ENCODE measurements at regions not wholly inside any gene's neighbourhood (a gene's known extent, or its start where the extent isn't known, plus 50 kb on each side); places are given as distances from the start of the nearest gene placed in this dataset.
"Not testable (repeated sequence)": the region's sequence is repeated elsewhere in the genome, so short reads cannot be mapped to it uniquely, and the experiment has no call there.

DNA sequence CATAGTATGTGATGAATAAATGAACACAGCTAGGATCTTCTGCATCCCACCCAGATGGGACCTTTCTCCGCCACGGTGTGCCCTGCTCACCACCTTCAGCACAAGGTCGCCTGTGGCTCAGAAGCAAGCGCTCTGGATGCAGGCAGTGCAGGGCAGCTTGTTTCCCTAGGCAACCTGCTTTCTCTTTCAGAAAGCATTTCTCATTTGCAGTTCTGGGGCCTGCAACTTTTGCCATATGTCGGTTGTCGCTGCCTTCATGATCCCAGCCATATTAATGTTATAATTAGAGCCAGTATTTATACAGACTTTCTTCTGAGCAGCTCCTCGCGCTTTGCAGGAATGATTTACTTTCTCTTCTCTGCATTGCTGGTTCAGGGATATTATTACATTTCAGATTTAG is 692.8 kb downstream of the RNF144A start:
- no peak for FAIRE-seq

DNA sequence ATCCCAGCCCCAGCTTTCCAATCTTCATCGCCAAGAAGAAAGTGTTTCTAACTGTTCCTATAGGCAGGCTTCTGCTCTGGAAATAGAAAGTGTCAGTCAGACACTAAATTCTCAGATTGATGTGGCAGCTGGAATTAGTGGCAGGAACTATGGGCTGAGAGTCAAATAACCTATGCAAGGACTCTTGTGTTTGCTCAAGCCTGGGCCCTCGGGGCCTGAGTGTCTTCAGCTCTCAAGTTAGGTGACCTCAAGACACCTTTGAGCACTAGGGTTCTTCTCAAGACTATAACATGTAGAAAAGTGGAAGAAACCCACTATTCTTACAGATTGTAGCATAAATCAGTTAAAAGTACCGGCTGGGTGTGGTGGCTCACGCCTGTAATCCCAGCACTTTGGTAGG is 694.5 kb downstream of the RNF144A start:
- FAIRE-seq: no peak

DNA sequence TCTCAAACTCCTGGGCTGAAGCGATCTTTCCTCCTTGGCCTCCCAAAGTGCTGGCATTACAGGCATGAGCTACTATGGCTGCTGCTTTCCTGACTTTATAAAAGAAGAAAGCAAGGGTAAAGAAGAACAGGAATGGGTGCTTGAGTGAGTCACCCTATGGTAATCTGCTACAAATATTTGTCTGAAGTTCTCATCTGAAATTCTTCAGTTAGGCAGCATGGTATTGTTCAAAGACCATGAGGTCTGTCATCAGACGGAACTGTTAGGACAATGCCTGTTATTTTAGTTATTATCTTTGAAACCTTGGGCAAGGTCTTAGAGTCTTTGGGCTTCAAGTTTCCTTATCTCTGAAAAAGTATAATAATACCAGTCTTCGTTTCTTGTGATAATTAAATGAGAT is 695.8 kb downstream of the RNF144A start:
- FAIRE-seq: no peak

GRCh38 chr2:7613831-7614230 is 696.6 kb downstream of the RNF144A start:
- no peak for FAIRE-seq

GRCh38 chr2:7618031-7618430 is 700.8 kb downstream of the RNF144A start:
- no peak for FAIRE-seq

DNA sequence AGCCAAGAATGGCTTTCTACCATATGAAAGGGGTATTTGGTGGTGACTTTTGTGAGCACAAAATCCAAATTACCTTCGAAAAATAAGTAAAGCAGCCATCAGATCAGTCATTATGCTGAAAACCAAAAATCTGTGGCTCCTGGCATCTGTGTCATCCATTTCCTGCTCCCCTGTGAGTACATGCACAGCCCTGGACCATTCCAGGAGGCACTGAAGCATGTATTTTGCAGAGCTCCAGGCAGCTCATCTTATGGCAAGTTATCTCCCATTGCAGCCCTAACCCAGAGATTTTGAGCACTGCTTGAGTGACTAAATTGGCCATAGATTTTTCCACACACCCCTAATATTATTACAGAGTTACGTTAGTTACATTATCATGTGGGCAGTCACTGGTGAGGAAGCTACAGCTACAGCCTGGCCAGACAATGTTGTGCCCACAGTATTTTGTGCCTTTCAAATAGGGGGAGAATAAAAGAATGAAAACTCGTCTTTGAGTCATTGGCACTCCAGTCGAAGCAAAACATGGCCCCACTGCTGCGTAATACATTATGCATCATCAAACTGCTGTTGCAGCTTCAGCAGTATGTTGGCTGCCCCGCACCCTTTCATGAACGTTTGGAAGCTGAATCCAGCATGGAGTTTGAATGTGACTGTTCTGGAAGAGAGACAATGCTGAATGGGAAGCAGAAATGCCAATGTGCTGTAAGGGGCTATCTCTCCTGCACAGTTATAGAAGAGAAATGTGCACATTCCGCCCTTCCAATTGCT is 702.2 kb downstream of the RNF144A start:
- FAIRE-seq: no peak

- FAIRE-seq: no peak
Observed at GRCh38 chr2:7620255-7620654, 703.0 kb downstream of the RNF144A start.

DNA sequence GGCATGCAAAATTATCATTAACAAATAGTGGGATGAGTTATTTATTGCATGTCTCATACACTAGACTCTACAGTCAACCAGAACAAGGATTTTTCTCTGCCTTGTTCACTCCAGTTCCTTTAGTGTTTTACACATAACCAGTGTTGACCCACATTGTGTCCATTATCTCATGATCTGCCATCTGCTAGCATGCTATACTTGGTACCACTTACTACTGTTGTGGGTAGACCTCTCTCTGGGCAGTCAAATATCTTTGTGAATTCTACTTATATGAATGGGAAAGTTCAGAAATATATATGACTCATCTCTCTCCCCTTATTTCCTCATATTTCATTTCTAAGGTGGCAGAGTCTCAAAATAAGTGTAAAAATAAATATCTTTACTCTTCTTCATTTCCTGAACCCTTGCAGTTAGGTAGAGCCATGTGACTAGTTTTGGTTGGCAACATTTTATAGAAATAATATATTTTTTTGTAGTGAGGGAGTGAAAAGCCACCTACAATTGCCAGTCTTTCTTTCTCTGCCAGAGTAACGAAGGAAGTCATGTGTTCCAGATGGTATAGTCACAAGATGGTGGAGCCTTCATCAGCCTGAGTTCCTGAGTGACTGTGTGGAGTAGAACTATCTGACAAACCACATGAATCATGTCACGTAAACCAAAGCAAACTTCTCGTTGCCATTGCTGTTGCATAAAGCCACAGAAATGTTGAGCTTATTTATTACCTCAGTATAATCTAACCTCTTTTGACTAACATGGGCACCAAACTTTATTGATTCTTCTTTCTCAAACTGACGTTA is 704.0 kb downstream of the RNF144A start:
- FAIRE-seq: no peak

DNA sequence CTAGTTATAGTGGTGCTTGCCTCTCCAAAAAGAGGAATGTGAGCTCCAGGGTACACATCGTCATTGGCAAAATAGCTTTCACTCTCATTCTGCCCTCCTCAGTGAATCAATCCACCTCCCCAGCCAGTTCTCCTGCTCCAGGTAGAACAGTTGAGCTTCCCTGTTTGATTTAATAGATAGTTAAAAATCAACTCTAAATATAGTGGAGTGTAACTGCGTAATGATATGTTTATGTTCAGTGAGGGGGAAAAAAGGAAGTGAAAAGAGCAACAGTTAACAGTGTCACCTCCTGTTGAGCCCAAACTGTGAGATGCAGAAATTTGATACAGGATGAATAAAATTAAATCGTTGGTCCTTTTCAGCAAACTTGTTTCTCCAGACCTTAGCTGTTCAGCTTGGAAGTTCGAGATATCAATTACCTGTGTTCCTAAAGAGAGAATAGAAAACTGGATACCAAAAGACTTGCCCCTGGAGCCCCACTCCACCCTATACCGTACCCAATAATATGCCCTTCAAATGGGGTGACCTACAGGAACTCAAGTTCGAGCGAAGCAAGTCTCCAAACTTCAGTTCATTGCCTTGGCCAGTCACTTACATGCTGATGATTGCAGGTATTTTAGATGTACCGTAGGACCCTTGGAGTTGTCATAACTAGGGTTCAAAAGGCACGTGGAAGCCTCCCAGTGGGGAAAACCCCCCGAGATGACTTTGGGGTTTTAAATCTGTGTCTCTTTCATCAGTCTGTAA is 708.4 kb downstream of the RNF144A start:
- FAIRE-seq: no peak

DNA sequence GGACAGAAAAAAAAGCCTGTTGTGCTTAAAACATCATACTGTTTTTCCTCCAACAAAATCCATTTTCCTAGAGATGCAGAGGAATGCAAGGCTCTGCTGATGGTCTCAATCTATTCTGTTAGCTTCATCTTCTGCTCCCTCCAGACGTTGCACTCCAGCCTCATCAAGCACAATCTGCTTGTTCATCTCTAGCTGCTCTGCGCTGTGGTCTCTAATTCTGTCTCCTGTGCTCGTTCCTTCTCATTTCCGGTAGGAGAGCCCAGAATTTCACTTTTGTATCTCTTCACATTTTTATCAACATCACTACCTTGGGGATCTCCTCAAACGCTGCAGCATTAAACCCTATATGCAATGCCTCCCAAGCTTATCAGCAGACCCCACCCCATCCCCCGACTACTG is 708.9 kb downstream of the RNF144A start:
- no peak for FAIRE-seq

GRCh38 chr2:7627583-7627982 is 710.4 kb downstream of the RNF144A start:
- no peak for FAIRE-seq

DNA sequence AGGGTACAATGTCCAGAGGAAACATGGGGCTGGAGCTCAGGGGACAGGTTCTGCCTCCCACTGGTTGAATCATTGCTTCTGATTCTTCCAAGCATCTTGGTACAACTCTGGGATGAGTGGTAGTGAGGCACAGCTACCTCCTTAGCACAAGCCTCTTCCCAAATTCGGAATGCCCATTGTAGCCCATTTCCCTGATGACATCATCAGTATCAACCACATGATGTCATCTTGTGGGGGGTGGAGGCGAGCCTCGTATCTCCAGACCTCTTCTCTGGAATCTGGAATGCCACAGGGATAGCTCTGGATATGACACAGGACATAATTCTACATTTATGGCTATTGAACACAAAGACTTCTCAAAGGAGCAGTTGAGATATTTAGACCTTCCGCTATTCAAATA is 715.2 kb downstream of the RNF144A start:
- FAIRE-seq: no peak

DNA sequence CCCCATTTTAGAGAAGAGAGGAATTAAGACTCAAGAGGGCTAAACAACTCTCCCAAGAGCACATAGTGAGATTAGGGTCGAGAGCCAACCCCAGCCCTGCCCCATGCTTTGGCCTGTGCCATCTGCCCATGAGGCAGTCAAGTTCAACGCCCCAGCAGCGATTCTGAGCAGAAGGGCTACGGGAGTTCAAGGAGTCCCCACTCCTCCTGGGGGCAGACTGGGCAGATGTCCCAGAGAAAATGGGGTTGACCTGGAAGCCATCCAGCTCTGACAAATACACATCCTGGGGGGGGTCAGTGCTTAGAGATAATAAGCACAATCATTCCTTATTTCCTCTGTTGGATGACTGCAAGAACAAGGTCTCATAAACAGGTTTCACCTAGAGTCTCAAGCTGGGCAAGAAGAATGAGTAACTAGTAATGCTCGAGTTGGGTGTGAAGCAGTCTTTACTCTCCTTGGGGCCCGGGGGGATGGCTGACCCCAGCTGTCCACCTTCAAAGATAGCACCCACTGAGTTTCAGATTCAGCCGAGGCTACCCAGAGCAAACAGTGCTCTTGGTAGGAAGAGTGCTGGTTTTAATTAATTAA is 716.4 kb downstream of the RNF144A start:
- FAIRE-seq: no peak

- FAIRE-seq: no peak
Observed at GRCh38 chr2:7634409-7634808, 717.2 kb downstream of the RNF144A start.

- no peak for FAIRE-seq
Observed at GRCh38 chr2:7639476-7639875, 722.3 kb downstream of the RNF144A start.

DNA sequence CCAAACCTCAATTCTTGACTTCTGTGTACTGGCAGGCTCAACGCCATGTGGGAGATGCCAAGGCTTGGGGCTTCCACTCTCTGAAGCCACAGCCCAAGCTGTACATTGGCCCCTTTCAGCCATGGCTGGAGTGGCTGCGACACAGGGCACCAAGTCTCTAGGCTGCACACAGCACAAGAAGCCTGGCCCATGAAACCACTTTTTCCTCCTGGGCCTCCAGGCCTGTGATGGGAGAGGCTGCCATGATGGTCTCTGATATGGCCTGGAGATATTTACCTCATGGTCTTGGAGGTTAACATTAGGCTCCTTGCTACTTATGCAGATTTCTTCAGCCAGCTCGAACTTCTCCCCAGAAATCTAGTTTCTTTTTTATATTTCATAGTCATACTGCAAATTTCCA is 724.1 kb downstream of the RNF144A start:
- FAIRE-seq: not testable (repeated sequence)

DNA sequence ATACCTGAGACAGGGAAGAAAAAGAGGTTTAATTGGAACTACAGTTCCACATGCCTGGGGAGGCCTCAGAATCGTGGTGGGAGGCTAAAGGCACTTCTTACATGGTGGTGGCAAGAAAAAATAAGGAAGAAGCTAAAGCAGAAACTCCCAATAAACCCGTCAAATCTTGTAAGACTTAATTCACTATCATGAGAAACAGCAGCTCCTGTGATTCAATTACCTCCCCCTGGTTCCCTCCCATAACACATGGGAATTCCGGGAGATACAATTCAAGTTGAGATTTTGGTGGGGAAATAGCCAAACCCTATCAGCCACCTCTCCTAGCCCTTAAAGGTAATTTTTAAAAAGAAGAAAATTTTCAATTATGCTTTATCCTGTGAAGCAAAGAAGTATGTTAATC is 728.8 kb downstream of the RNF144A start:
- no peak for FAIRE-seq

DNA sequence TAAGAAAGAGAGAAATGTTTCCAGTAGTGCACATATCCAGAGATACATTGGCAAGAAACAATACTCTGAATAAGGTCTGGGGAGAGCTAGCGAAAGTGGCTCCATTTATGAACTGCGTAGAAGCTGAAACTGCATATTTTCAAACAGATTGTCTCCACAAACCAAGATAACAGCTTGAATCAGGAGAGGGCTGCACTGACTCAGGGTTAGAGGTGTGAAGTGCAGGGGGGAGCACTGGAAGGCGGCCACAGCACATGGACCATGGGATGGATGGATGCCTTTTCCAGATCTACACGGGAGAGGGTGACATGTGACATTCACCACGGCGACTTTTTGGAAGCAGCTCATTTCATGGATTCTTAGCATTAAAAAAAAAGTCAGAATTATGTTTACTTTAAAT is 729.4 kb downstream of the RNF144A start:
- no peak for FAIRE-seq

GRCh38 chr2:7648221-7648795 is 731.1 kb downstream of the RNF144A start:
- no peak for FAIRE-seq

DNA sequence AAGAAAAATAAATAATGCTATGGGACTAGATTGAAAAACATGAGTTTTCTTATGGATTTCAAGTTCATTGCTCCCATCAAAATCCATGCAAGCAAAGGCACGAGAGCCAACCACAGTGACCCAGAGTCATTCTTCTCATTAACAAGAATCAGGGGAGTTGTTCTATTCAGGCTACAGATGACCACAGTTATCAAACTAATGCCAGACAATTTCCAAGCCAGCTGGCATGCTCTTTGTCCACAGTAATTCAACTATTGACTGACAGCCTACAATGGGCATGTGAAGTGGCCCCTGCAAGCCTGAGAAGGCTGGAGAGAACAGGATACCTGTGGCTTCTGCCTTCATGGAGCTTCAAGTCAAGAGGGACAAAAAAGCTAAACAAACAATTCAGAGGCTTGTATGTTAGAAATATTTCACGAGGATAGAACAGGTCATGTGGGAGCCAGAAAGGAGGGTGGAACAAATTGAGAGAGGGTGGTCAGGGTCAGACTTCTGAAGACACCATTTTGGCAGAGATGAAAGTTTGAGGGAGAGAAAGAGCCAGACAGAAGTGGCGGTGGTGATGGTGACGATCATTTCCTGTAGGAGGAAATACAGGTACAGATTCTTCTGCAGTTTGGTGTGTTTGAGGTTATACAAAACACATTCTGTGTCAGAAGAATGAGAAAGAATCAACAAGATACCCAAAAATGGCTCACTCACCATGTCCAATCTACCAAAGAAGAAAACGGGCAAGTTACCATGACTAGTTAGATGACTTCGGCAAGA is 732.4 kb downstream of the RNF144A start:
- no peak for FAIRE-seq

DNA sequence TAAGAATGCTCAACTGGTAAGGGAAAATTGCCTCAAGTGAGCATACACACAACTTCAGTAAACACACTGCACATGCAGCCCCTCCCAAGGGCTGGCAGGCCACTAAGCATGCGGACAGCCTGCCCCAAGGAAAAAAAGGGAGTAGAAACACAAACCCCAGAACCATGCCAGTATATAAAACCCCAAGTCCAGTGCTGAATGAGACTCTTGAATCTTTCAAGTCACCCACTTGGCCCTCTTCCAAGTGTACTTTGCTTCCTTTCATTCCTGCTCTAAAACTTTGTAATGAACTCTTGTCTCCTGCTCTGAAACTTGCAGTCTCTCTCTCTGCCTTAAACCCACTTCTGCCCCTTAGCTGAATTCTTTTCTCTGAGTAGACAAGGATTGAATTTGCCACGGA is 736.4 kb downstream of the RNF144A start:
- FAIRE-seq: no peak

DNA sequence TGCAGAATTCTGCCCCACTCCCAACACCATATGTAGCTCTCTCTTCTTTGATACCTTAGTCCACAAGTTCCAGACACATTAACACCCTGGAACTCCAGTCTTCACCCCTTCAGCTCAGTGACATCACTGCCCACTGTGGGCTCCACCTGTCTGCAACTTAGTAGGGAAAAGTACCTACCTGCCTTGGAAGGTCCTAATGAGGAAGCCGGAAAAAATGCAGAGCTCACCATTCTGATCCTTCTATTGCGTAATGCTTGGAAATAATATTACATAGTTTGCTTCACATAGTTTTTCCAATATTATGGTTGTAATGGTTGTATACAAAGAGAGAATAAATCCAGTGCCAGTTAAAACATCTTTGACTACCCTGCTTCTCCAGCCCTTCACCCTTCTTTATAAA is 738.4 kb downstream of the RNF144A start:
- FAIRE-seq: no peak
